HG03460 (cell line): ENCODE measurements at regions not wholly inside any gene's neighbourhood (a gene's known extent, or its start where the extent isn't known, plus 50 kb on each side); places are given as distances from the start of the nearest gene placed in this dataset.
"Not testable (repeated sequence)": the region's sequence is repeated elsewhere in the genome, so short reads cannot be mapped to it uniquely, and the experiment has no call there.

Source experiments
- ATAC-seq: cut with Tn5 transposase; IDR thresholded peaks from one replicate; pipeline ENCODE4 v1.9.1; 2021; ENCODE audit not compliant: unreplicated experiment

DNA sequence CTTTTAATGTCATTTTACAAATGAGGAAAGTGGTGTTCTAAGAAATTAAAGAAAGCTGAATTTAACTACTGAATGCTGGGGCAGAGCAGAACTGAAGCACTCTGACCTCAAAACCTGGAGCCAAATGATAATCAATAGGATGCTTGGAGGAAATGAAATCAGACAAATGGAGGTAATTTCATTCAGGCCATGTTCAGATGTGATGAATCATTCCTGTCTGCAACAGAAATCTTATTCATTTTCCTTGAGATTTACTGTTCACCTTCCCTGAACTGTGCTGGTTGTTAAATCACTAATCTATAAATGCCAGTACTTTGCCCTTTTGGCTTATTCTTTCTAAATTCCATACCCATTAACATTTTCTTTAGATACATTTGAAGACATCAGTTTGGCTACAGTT, 85.6 kb upstream of the SNX7 start:
- no peak for ATAC-seq

DNA sequence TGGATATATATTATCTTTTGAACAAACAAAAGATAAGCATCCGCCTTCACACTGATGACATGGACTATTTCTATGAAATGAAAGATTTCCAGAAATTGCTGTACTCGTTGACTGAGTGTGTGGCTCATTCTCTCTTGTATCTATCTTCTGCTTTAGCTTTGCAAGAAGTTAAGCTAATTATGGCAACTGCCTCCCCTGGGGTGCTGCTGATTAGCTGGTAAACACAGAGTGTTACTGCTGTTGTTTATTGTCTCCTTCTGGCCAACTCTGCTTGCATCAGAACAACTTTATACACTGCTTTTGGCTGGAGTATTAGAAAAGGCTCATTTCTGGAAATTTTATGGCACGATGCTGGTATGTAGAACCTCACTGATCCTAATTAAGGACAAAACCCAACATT, 95.6 kb upstream of the SNX7 start:
- ATAC-seq = no peak

DNA sequence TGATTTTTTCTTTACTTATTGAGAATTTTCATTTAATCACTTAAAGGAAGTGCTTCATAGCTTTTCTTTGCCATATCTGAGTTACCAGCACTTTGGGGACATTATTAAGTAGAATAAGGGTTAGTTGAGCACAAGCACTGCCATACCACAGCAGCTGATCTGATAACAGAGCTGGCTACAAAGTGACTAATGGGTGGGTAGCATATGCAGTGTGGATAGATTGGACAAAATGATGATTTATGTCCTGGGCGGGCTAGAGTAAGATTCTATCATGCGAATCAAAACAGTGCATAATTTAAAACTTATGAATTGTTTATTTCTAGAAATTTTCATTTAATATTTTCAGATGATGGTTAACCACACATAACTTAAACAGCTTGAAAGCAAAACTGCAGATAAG, 102.2 kb upstream of the SNX7 start:
- no peak for ATAC-seq

DNA sequence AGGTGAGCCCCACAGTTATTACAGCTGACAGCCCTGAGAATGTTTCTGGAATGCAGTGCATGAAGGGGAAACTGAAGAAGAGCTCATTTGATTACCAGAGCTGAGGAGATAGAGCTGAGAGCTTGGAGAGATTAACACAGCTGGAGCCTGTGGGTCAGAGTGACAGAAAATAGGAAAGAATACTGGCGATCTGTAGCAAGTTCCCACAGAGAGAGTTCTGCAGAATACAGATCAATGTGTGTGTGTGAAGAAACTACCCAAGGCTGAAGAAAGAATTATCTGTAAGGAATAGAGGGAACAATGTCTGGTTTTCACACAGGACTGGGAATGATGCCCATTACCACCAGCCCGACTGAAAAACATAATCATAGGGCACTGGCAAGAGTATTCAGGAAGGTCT, 103.6 kb upstream of the SNX7 start:
- ATAC-seq = no peak

DNA sequence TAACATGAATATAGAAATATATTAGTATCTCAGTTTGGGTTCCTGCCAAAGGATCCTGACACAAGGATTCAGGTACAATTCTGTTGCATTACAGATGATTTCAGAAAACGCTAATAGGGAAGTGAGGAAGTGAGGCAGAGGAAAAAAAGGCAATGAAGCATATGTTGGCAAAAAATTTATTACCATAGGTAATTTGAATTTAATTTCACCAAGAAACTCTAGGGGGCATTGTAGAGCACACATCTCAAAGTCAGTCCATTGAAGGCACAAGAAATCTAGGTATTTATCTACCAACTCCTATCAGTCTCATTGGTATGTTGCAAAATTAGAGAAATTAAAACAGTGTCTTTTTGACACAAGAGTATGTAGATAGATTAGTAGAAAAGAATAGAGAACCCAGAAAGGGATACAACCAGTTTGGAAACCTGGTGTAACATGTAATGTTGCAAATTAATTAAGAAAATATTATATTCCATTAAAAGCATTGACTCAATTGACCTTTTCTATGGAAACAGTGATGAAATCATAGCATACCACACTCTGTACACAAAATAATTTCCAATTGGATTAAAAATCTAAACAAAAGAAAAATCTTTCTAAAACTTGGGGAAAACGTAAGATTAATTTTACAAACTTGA, 104.9 kb upstream of the SNX7 start:
- ATAC-seq = no peak

DNA sequence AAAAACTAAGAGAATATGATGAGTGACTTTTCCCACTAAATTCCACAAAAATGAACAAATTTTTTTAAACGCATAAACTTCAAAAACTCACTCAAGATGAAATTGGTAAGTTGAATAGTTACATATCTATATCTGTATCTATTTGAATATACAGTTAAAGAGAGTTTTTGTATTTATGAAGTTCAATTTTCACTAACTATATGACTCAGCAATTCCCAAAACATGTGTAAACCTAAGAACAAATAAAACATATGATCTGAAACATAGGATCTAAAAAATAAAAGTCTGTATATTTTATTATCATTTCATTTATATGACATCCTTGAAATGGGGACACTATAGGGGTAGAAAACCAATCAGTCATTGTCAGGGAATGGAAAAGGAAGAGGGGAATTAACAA, 105.7 kb upstream of the SNX7 start:
- ATAC-seq = no peak

DNA sequence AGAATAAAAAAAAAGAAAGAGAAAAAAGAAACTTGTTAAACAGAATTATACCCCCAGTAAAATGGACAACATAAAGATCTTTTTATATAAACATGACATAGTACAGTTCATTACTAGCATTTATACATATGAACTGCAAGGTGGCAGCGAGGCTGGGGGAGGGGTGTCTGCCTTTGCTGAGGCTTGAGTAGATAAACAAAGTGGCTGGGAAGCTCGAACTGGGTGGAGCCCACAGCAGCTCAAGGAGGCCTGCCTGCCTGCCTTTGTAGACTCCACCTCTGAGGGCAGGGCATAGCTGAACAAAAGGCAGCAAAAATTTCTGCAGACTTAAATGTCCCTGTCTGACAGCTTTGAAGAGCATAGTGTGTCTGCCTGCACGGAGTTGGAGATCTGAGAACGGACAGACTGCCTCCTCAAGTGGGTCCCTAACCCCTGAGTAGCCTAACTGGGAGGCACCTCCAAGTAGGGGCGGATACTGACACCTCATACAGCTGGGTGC, 108.9 kb upstream of the SNX7 start:
- ATAC-seq = not testable (repeated sequence)

DNA sequence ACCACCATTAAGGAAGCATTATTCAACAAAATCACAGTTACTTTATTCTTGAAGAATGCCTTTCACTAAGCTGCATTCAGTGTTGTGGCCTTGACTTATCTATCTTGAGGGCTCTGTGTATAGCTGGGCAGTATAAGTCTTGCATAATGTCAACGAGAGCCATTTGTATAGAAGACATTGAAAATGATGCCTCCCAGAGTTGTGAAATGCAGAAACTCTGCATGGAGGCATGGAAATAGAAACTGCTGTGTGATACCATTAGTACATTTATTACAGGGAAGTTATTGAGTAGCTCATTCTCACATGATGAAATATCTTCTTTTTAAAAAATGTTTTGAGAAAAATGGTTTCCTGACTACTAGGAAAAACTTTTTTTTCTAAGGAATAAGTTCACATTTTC, 111.4 kb upstream of the SNX7 start:
- ATAC-seq = no peak

DNA sequence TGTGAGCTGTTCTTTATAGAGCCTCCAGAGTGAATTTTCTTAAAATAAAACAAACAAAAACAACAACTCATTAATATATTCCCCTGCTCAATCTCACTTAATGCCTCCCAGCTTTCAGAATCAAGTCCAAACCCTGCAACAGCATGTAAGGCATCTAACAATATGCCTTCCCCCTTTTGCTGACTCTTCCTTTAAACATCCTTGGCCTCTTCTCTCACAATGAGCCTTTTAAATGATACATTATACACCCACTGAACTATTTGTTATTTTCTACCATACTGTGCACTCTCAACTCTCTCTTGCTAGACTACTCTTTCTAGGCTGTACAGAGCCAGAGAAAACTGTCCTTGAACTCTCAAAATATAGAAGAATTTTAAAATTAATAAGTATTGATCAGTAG, 115.2 kb upstream of the SNX7 start:
- no peak for ATAC-seq

DNA sequence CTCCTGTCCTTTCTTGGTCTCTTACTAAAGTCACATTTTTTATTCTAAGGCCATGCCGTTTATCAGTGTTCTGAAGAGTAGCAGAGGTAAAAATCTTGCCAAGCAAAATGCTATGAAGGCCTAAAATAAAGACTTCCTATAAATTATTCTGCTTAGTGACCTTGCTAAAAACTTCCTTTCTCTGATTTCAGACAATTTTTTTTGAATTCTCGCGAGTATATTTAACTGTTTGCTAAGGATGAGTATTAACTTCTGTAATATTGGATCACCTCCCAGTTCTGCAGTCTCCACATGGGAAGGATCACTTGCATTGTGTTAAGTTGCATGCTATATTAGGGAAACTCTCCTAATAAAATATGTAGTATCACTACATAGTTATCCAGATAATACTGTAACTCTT, 123.4 kb upstream of the SNX7 start:
- no peak for ATAC-seq

DNA sequence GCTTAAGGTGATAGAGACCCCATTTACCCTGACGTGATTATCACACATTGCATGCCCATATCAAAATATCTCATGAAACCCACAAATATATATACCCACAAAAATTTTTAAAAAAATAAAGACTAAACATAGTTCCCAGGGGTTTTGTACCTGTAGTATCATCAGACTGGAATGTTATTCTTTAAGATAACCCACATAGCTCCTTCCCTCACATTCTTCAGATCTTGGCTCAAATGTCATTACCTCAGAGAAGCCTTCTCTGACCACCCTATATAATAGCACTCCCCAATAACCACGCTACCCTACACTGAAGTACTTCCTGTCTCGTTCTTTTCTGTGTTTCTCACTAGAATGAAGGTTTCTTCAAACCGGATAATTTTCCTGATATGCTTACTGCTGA, 138.3 kb upstream of the SNX7 start:
- no peak for ATAC-seq

DNA sequence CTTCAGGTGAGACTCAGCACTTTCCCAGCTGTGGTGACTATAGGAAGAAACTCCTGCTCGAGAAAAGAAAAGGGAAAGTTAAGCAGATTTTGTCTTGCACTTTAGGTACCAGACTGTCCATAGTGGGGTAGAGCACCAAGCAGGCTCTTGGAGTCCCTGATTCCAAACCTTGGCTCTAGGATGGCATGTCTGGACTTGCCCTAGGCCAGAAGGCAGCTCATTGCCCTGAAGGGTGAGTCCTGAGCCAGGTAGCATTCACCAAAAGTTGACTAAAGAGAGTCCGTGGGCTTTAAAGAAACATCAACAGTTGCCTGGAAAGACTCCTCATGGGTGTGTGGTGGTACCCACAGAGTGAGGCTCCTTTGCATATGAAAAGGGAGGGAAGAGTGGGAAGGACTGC, 145.2 kb upstream of the SNX7 start:
- ATAC-seq = no peak

DNA sequence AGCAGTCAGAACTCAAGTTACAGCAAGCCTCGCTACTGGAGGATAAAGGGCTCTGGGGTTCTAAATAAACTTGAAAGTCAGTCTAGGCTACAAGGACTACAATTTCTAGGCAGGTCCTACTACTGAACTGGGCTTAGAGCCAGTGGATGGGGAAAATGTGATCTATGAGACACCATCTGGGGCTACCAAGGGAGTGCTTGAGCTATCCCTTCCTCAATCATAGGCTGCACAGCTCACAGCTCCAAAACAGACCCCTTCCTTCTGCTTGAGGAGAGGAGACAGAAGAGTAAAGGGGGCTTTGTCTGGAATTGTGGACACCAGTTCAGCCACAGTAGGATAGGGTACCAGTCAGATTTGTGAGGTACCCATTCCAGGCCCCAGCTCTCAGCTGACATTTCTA, 145.8 kb upstream of the SNX7 start:
- ATAC-seq = no peak

DNA sequence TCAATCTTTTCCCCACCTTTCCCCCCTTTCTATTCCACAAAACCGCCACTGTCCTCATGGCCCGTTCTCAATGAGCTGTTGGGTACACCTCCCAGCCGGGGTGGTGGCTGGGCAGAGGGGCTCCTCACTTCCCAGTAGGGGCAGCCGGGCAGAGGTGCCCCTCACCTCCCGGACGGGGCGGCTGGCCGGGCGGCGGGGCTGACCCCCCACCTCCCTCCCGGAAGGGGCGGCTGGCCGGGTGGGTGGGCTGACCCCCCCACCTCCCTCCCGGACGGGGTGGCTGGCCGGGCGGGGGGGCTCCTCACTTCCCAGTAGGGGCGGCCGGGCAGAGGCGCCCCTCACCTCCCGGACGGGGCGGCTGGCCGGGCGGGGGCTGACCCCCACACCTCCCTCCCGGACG, 149.3 kb upstream of the SNX7 start:
- not testable (repeated sequence) for ATAC-seq

DNA sequence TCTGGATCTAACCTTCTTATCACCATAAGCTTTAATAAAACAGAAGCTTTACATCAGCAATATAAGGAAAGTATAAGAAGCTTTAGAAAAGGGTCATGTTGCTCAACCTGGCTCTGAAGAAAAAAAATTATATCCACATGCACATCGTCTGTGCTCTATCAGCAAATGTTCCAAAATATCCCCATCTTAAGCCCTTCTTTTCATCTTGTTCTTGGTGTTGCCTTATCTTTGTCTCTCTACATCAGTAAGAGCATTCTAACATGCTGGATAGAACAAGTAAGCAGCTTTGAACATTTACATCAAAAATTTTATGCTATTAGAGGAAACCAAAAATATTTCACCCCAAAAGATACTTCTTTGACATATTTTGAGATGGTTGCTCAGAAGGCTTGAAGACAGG, 157.8 kb upstream of the SNX7 start:
- no peak for ATAC-seq

DNA sequence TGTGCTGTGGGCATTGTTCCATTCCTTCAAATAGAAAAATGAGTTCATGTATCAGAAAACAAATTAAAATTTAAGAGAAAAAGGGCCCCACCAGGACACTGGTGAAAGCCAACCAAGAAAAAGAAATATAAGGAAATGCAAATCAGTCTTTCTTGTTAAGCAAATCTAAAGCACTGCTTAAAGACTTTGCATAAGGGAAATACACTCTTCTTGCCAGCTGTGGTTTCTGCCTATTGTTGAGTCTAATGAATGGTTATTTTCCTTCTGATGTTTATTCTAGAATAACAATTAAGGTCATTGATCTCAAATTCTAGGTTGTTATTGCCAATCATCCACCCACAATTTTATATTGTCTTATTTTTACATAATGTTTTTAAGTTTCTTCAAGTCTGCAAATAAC, 158.6 kb upstream of the SNX7 start:
- ATAC-seq = no peak

DNA sequence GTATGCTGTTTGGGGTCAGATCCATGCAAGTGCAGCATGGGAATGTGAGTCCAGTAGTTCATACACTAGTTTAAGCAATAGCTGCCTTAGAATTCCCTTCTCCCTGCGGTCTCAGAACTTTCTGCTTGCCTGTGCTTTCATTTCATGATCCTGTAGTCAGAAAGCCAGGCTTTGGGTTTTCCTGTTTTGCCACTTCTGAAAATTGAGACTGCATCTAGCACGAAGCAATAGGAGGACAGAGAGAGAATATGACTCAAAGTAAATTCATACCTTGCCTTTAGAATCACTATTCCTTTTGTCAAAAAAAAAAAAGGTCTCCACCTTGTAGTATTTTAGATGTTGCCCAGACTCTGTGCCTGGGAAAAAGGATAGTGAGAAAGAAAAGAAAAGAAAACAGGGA, 161.2 kb upstream of the SNX7 start:
- no peak for ATAC-seq

DNA sequence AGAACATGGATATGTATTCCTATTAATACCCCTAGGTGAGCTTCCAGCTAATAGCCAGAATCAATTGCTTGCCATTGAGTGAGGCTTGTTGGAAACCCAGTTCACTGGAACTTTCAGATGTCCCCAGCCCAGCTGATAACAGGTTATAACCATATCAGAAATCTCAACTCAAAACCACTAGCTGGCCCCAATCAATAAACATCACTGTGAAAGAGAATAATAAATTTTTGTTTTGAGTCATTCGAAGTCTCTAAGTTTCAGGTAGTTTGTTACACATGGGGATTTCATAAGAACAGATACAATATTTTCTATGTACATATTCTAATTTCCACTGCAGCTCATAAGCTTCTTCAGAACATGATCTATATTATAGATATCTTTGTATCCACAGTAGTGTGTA, 162.9 kb upstream of the SNX7 start:
- no peak for ATAC-seq

DNA sequence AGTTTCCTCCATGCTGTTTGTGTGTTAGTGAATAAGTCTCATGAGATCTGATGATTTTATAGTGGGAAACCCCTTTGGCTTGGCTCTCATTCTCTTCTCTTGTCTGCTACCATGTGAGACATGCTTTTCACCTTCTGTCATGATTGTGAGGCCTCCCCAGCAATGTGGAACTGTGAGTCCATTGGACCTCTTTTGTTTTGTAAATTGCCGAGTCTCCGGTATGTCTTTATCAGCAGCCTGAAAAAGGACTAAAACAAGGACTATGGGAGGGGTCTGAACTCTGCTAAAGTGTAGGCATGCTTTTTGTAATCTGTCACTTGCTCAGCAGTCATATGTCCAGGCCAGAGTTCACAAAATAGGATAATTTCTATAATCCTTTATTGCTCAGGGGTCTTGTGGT, 164.0 kb upstream of the SNX7 start:
- ATAC-seq = no peak

DNA sequence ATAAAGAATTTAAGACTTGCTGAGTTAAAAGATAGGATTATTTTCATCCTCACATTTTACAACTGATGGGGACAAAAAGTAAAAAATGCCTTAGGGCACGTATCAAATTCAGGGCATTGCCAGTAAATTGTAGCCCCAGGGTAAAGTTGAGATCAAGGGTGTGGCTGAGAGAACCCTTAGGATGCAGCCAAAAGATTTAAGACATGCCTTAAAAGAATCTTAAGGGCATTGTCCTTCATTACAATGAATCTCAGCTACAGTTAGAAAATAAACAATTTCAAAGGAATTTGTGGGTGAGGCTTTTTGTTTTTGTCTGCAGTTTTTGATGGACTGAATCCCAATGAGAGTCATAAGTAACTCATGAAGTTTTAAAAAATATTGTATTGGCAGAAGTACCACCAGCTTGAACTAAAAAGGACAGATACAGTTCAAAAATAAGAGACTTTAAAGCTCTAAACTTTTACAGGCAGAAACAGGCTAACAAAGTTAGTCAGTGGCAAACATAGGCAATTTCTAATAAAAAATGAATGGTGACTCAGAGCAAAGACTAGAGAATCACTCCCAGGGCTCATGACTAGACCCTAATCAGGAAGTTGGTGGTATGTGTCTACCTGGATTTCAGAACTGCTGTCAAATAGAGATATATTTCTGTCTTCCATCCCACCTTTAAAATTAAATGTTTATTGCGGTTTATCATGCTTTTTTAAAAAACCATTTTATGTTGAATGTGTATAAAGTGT, 165.1 kb upstream of the SNX7 start:
- no peak for ATAC-seq

DNA sequence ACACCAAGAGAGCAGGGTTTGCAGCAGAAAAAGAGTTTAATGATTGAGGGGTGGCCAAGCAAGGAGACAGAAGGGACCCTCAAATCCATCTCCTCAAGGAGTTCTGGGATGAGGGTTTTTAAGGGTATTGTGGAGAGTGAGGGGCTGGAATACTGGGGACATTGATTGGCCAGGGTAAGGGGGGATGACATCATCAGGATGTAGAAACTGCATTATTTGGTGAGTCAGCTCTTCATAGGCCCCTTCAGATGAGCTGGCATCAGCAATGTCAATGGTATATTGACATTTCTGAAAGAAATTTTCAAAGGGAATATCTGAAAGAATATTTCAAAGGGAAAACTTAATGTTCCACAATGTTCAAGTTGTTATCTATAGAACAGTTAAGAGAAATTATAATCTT, 168.1 kb upstream of the SNX7 start:
- ATAC-seq = no peak

DNA sequence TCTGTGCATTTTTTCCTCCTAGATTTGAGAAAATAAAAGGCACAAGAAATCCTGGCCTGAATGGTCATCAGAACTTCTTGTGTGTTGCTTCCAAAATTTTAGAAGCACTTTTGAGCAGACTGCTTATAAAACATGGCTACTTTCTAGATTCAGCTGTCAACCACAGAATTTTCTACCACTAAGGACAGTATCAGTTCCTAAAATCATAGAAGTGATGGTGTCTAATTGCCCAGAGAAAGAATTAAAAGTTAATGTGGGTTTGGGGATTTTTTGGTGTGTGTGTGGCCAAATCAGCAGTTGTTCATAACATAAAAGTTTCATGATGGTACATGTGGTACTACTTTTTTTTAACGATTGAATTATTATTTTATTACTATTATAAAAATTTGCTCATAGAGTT, 171.4 kb upstream of the SNX7 start:
- no peak for ATAC-seq

DNA sequence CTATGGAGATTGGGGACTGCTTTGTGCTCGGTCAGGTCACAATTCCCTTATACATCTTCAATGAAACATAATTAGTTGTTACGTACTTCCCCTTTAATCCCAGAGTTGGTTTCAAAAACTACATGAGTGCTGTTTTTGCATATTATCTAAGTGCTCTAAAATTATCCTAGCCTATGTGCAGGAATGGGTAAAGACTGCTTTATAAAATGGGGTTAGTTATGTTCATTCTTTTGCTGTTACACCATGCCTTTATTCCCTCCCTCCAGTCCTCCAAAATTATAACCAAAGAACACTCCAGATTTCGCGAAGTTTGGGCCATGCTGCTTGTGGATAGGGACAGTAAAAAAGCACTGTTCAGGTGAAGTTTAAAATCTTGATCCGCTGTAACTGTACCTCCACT, 173.9 kb upstream of the SNX7 start:
- no peak for ATAC-seq
